NCI-H146 treated with DMSO at 0.1 percent for 48 hours (cell line): ENCODE measurements at regions not wholly inside any gene's neighbourhood (a gene's known extent, or its start where the extent isn't known, plus 50 kb on each side); places are given as distances from the start of the nearest gene placed in this dataset.

ENCODE experiments used
- DNase-seq: peaks from one replicate; lab custom pipeline; 2025; ENCODE audit not compliant: unreplicated experiment; lab: John Stamatoyannopoulos, UW

DNA sequence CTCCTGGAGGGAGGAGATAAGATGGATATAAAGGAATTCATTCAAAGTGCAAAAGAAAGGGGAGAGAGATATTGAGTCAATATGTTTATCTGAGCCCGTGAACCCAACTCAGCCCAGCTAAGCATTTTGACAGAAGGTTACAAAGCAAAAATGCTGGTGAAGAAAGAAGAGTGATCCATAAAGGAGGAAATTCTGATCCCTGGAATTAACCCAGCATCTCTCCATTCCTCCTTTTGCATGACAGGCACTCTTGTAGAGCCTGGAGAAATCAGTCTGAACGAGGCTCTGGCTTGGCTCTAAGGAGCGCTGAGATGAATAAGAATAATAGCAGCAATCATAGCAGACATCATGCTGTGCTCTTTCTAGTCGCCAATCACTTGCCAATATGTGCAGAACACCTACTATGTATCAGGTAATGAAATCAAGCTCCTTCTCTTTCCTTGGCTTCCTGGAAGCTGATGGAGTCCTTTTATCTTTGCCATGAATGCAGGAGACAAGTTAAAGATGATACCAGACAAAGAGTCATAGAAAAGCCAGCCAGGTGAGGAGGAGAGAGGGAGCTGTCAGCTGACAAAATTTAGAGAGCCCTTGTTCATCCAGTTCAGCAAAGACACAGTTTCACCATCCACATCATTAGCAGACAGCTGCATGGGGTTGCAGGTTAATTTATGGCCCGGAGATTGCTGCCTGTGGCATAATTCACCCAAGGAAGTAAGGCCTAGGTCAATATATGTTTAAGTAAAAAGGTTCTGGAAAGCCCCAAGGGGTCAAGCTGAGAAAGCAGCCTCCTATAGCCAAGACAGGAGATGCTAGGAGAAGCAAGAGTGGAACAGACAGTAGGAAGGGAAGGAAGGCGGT is 476.5 kb upstream of the TBX3 start:
- no peak for DNase-seq

DNA sequence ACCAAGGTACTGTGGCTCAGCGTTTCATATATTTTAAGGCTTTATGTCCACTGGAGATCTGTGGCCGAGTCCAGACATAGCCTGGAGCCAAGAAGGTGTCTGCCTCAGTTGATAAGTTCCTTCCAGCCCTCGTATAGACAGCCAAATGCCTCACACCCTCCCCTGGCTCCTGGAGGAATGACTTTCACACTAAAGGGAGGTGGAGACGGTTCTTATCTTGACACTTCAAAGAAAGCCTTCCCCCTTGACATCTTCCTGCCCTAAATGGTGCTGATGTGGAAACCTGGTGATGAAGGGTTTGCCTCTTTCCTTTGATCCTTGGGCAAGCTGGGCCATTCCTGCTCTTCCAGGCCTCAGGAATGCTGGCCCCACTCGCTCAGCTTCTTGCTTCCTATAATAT is 474.8 kb upstream of the TBX3 start:
- DNase-seq = no peak

DNA sequence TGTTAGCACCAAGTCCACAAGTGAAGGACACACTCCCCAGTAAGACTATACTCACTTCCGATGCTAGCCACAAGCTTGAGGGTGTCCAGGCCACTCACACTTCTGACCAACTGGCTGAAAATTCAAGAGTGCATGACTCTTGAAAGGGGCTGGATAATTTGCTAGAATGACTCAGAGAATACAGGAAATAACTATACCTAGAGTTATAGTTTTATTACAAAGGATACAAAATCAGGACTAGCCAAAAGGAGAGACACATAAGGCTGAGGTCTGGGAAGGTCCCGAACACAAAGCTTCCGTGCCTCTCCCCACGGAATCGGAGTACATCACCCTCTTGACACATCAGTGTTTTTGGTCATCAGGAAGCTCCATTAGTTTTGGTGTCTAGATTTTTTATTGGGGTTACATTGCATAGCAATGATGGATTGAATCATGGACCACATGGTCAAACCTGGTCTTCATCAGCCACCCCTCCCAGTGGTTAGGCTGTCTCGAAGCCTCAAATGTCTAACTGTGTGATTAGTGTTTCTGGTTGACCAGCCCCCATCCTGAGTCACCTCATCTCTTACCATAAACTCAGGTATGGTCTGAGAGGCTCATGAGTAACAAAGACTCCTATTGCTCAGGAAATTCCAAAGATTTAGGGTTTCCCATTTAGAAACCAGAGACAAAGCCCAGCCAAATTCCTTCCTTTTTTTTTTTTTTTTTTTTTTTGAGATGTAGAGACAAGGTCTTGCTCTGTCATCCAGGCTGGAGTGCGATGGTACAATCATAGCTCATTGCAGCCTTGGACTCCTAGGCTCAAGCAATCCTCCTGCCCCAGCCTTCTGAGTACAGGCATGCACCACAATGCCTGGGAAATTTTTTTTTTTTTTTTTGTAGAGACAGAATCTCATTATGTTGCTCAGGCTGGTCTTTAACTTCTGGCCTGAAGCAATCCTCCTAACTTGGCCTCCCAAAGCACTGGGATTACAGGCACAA is 472.0 kb upstream of the TBX3 start:
- DNase-seq = no peak

DNA sequence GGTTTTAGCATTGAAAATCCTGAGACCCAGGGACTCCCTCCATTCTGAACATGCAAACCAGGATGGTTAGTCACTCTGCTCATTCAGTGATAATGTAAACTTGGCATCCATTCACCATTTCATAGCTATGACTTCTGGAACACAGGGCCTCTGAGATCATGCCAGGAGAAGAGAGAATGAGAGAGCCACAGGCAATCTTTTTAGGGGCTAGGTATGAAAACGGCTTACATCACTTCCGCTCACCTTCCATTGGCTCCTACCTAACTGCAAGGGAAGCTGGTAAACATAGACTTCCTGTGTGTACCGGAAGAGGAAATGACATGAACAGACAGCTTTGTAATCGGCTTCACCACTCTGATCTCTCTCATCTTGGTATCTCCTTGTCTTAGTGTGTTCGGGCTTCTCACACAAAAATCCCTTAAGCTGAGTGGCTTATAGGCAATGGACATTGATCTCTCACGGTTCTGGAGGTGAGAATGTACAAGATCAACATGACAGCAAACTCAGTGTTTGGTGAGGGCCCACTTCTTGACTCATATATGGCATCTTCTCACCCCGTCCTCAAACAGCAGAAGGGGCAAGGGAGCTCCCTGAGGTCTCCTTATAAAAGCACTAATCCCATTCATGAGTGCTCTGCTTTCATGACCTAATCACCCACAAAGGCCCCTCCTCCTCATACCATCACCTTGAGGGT is 465.9 kb upstream of the TBX3 start:
- no peak for DNase-seq

DNA sequence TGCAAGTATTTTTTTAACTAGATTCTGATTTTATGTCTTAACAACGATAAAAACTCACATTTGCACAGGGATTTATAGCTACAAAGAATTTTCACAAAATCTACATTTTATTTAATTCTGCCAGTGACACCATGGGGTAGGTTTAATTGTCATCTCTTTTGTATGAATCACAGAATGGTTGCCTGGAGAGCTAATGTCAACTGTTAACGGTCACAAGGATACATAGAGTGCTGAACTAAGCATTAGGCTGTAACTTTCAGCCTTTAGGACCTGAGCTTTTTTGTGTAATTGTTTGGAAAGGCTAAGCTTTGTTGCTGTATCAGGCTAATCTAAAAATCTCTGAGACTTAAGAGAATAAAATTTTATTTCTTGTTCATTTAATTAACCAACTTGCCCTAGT is 465.3 kb upstream of the TBX3 start:
- DNase-seq = no peak

DNA sequence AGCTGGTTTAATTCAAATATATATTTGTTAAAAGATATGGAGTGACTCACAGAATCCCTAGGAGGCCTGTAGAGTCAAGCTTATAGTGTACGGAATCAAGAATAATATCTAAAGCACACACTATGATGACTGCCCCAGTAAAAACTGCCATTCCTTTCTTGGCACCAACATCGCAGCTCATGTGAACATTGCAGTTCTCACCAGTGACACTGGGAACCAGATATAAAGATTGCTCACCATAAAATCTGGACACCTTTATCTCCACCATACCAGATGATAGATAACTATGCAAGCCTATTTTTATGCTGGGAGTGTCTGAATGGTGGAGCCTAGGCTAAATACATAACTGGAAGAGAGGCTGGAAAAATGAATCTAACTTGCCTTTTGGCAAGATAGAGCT is 463.9 kb upstream of the TBX3 start:
- no peak for DNase-seq

DNA sequence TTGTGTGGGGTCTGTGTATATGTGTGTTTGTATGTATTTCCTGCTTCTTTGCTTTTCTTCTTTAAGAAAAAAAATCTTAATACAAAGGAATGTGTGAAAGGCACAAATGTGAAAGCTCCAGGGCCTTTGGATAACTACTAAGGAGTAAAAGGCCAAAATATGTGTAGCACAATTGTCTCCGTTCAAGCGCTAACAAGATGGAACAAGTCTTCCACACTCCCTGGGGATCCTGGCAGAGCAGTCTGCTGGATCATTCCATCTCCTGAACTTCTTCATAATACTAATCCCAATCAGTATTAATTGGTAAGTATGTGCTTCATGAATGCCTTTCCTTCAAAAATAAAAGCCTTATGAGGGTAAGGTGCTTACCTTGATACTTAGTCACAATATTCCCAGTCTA is 462.5 kb upstream of the TBX3 start:
- no peak for DNase-seq

DNA sequence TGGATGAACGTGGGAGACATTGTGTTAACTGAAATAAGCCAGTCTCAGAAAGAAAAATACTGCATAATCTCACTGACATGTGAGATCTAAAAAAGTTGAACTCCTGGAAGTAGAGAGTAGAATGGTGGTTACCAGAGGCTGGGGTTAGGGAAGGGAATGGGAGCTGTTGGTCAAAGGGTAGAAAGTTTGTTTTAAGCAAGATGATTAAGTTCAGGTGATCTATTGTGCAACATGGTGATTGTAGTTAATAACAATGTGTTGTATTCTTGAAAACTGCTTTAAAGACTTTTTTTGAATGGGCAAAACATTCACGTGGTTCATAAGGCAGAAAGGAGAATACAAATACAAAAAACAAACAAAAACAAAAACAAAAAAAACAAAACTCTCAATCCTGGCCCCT is 460.4 kb upstream of the TBX3 start:
- DNase-seq = no peak

DNA sequence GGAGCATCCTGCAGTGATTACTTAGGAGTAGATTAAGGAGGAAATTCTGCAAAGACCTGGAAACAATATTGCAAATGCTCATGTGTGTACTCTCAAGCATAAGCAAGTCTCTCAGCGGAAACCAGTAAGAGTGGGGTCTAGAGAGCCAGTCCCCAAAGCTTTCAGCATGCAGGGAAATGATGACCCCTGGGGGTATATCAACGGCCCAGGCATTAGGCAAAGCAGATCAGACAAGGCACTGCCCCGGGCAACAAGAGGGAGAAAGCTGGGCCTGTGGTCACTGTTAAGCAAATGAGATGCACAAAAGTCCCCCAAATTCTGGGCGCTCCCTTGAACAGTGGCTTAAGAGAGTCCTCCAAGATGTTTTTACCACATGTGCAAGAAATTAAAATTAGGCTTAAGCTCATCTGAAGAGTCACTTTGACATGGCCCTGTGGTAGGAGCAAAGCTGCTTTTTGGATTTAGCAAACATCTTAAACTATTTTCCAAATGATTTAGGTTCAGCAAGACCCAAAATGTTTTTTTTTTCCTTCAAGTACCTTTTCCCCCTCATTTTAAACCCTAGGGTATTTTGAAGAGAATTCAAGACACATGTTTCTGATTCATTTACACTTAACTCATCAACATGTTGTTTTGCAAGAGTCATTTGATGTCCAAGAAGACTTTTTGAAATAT is 457.1 kb upstream of the TBX3 start:
- DNase-seq = no peak

DNA sequence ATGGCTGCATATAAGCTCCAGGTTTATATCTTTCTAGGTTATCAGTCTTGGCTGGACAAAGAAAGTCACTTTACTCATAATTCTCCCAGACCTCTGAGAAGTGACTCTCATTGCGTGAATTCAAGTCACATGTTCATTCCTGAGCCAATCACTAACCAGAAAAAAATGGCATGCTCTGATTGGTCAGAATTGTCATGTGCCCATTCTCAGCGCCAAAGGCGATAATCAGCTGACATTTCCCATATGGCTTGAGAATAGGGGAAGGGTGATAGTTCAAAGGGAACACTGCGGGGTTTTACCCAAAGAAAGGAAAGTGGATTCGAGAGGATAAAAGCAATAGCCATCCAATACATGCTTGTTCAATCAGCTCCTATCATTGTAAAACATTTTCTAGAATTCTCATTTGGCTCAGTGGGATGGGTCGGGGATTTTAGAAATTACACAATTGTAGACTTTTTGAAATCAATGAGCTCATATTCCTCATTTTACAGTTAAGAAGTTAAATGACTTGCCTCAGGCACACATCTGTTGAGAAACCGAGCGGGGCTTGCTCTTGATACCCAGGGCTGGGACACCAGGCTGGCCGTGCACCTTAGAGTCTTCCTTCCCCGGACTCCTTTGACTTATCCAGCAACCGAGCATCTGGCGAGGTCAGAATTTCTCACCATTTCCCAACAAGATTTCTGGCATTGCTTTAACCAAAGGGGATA is 454.0 kb upstream of the TBX3 start:
- DNase-seq = no peak

DNA sequence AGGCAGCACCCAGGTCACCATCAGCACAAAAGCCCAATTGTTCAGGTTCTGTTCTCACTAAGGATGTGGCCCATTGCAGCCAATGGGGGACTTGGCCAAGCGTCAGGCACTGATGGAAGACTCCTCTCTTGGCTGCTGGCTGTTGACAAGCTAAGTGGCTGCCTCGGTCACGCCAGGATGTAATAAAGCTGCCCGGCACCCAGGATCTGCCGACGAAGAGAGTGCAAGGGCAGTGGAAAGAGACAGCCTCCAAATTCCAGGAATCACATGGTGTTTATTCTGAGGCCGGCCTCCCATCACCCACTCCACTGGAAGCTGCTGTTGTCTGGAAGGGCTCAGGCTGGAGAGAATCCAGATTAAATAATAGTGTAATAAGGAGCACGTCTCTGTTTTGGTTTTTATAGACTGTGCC is 451.8 kb upstream of the TBX3 start:
- DNase-seq = no peak

DNA sequence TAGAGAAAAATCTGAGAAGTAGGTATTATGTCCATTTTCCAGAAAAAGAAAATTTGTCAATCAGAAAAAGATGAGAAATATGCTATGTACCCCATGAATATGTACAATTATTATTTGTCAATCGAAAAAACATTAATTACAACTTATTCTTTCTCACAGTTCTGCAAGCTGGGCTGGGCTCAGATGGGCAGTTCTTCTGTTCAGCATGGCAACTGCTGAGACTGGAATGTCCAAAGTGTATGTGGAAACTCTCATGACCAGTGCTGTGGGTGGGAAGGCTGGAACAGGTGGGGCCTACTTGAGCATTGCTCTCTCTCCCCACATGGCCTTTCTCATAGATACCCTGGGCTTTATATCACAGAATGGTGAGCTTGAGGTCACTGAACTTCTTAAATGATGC is 450.3 kb upstream of the TBX3 start:
- DNase-seq = no peak

DNA sequence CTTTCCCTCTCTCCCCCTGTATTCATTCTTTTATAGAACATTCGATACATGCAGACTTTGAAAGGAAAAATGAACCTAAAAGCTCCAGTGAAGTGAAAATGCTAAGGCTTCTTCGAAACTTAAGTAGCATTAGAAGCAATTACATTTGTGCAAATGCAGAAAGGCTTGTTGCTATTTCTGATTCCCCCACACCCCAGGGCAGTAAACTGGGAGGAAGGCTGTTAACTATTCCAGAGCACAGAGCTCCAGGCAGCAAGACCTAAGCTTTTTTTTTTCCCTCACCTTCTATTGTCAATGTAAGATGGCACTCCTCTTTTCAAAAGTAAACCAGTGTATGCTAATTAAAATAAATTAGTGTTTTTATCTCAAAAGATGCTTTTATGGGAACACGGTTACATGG is 448.9 kb upstream of the TBX3 start:
- DNase-seq = no peak

DNA sequence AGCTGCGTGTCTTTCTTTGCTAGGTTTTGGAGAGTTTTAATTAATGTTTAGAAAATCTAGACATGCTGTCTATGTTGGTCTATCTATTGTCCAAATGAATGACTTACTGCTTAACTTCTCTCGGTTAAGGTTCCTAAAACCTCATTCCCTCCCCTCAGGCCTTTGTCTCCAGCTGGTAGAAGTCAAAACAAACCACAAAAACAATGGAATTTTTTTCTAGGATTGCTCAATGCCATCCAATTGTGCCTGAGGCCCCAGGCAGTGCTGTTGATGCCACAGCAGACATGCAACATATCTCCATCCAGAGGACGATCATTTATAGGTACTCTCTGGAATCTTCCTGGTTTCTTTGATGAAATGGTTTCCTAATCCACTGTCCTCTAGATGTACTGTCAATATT is 448.2 kb upstream of the TBX3 start:
- no peak for DNase-seq

DNA sequence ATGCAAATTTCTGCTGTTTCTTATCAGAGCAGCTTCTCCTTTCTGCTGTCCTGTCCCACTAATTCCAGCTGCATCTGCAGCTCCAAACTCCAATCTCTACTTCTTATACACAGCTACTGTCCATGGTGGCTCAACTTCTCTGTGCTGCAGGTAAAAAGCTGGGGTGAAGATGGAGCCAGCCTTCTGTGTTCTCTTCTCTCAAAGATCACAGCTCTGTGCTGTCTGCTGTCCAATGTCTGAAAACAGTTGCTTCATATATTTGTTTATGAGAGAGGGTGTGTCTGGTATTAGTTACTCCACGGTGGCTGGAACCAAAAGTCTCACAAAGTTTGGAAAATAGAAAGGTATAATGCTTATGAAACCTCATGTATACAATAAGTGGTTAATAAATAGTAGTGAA is 445.8 kb upstream of the TBX3 start:
- no peak for DNase-seq

DNA sequence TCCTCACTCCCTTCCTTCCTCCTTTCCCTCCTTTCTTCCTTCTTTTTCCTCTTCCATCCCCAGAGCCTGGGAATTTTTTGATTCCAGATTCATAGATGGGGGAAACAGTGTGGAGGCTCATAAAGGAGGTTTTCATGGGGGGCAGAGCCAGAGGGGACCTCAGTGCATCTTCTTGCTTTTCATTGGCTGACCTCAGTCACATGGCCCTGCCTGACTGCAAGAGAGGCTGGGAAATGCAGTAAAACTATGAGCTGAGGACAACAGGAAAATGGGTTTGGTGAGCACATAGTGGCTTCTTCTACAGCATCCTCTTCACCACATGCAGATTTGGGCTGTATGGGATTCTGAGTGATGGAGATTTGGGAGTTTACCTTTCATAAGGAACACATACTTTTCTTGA is 437.1 kb upstream of the TBX3 start:
- no peak for DNase-seq

DNA sequence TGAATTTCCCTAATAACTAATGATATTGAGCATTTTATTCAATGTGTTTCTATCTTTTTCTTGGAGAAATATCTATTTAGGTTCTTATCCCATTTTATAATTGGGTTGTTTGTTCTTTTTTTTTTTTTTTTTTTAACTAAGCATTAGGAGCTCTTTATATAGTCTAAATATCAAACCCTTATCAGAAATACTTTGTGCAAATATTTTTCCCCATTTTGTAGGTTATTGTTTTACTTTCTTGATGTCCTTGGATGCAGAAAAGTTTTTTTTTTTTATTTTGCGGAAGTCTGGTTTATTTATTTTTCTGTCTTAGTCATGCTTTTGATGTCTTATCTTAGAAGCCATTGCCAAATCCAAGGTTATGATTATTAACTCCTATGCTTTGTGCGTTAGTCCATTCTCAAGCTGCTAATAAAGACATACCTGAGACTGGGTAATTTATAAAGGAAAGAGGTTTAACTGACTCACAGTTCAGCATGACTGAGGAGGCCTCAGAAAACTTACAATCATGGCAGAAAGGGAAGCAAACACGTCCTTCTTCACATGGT is 434.3 kb upstream of the TBX3 start:
- DNase-seq = no peak

DNA sequence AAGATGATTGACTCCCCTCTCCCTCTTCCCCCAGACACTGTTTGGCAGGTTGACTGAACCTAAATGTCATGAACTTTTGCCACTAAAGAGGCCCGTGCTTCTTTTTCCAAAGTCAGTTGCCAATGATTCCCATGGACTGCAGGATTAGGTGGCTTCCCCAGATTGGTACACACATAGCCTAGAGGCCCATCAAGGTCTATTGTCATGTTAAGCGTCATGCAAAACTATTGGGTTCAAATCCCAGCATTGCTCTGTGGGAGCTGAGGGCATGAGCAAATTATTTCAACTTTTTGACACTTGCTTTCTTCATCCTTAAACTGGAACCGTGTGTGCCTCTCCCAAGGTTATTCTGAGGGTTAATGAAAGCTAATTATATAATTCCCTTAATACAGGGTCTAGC is 430.2 kb upstream of the TBX3 start:
- no peak for DNase-seq

DNA sequence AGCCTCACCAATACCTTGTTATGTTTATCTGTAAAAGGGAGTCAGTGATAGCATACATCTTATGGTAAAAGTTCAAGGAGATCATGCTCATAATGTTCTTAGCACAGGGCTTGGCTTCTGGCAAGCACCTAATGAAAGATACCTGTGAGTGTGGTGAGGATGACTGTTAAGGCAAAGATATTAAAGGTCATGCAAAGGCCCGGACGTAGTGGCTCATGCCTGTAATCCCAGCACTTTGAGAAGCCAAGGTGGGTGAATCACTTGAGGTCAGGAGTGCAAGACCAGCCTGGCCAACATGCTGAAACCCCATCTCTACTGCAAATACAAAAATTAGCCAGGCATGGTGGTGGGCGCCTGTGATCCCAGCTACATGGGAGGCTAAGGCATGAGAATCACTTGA is 425.9 kb upstream of the TBX3 start:
- DNase-seq = no peak
